Ectodermal cell (in vitro differentiated cells): ENCODE measurements at regions not wholly inside any gene's neighbourhood (a gene's known extent, or its start where the extent isn't known, plus 50 kb on each side); places are given as distances from the start of the nearest gene placed in this dataset.
"Not testable (repeated sequence)": the region's sequence is repeated elsewhere in the genome, so short reads cannot be mapped to it uniquely, and the experiment has no call there.

Experiments used
- H3K27ac ChIP-seq: 2 replicates; pipeline ENCODE4 v1.7.0; 2013; ENCODE audit warnings: mild to moderate bottlenecking, low read depth, low read length; ENCODE audit not compliant: insufficient read depth, poor library complexity, severe bottlenecking
- H3K27me3 ChIP-seq: 2 replicates; pipeline ENCODE4 v1.7.0; 2013; ENCODE audit warnings: mild to moderate bottlenecking, low read length; ENCODE audit not compliant: insufficient read depth, control insufficient read depth, poor library complexity, severe bottlenecking
- H3K36me3 ChIP-seq: one replicate; pipeline ENCODE4 v1.7.0; 2013; ENCODE audit warnings: low read length; ENCODE audit not compliant: control insufficient read depth, insufficient read depth
- H3K4me1 ChIP-seq: one replicate; pipeline ENCODE4 v1.7.0; 2013; ENCODE audit warnings: low read length; ENCODE audit not compliant: control insufficient read depth, insufficient read depth
- H3K4me3 ChIP-seq: 2 replicates; pipeline ENCODE4 v1.7.0; 2013; ENCODE audit warnings: low read depth, low read length, control low read depth; ENCODE audit not compliant: insufficient read depth
- H3K9me3 ChIP-seq: 2 replicates; pipeline ENCODE4 v1.7.0; 2013; ENCODE audit warnings: mild to moderate bottlenecking, low read length, moderate library complexity; ENCODE audit not compliant: control insufficient read depth
- whole genome bisulfite sequencing, 2 experiments: methylation state at CpG; one replicate each; pipeline ENCODE4 v1.1.7; 2013; ENCODE audit warnings: missing lambda C conversion rate in 2 of 2; 5-methylcytosine and 5-hydroxymethylcytosine counted together

DNA sequence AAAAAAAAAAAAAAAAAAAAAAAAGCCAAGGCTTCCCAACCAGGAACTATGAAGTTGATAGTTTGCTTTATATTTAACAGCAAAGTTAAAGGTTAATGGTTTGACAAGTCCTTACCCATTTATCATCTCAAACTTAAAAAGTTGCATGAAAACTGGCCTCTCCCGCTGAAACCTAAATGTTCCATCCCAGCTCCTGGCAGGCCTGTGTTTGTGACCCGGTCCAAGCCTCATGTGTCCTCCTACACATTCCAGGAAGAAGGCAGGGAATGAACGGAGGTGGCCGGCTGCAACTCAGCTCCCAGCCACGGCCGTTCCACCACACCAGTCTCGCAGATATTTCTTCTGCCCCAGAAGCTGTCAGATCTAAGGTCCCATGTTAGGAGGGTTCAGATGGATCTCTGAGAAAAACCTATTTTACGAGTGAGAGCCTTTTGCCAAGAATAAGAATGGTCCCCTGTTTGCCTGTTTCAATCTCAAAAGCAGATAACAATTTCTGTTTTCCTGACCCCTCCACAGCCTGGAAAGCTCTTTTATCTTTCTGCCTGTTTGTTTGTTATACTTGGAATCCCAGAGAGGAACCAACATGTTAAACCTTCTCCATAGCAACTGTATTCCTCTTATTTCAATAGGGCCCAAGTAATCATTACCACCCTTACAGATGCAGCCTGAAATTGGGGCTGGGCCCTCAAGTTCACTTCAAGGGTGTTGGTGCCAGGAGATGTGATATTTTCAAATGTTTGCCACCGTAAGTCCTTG lies 56.5 kb downstream of the KCTD12 start:
- no peaks in the 10 kb centered on the region for H3K9me3 ChIP-seq
- WGBS, 2 experiments = 86 to 95% methylated on average over 9 of the region's 9 CpGs
- no peaks in the 10 kb centered on the region for H3K36me3 ChIP-seq
- H3K4me3 ChIP-seq = no peak overlapping the region
- no peak overlapping the region for H3K27ac ChIP-seq
- H3K27me3 ChIP-seq = no peaks in the 10 kb centered on the region
- H3K4me1 ChIP-seq = no peaks in the 10 kb centered on the region

DNA sequence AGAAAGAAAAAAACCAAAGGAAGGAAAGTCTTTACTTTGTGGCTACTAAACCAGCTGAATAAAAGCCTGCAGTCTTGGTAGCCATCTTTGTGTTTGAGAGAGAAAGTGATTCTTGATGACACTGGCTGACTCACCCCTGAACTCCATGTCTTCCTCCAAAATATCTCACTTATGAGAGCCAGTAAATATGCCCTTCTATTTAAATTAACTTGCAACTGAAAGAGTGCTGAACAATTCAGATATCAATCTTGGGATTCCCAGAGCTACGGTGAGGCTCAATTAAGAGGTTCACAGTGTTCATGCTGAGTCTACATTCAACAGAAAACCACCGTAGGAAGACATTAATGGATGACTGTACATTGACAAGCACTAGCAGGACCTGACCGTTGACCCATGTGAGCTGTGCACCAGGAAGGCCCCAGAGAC lies 57.9 kb downstream of the KCTD12 start:
- 79% methylated on average over 3 of the region's 3 CpGs for WGBS, 2 experiments
- Histone ChIP-seq H3K27me3 (no peaks in the 10 kb centered on the region), H3K4me1 (no peaks in the 10 kb centered on the region), H3K4me3 (no peak overlapping the region), H3K36me3 (no peaks in the 10 kb centered on the region), H3K9me3 (no peaks in the 10 kb centered on the region), H3K27ac (no peak overlapping the region)

DNA sequence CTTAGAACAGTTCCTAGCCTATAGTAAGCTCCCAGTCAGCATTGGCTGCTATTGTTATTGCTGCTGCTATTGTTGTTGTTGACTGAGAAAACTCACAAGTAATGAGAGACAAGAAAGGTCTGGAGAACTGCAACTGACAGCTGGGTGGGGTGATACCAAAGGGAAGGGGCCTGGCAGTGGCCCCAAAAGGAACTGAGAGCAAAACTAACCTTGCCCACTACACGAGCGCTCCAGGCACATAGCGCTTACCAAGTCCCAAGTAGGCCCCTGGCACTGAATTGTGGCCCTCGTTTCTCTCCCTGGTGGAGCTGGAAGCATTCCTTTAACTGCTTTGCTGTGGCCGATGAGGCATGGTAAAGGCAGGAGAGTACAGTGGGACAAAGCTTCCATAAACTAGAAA lies 59.7 kb downstream of the KCTD12 start:
- Histone ChIP-seq H3K27ac (no peak overlapping the region), H3K4me1 (no peaks in the 10 kb centered on the region), H3K9me3 (no peaks in the 10 kb centered on the region), H3K27me3 (no peaks in the 10 kb centered on the region), H3K4me3 (no peak overlapping the region), H3K36me3 (no peaks in the 10 kb centered on the region)
- 93 to 94% methylated on average over 5 of the region's 5 CpGs for WGBS, 2 experiments

DNA sequence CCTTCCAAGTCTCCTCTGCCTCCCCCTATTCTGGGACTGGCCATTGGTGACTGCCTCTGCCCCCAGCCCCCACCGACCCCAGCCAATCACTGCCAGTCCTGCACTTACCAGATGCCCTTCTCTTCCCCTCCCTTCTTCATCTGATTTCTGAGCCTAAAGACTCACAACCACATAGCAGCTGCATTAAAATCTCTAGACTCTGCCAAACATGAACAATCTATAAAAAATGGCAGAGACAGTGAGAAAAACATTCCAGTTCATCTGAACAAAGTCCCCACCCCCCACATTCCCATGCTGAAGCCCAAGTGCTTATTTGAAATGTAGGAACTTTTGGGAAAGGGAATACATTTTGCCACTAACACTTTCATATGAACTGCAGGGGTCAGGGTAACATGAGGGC lies 60.8 kb downstream of the KCTD12 start:
- Histone ChIP-seq H3K9me3 (no peaks in the 10 kb centered on the region), H3K4me3 (no peak overlapping the region), H3K27me3 (no peaks in the 10 kb centered on the region), H3K36me3 (no peaks in the 10 kb centered on the region), H3K4me1 (no peaks in the 10 kb centered on the region), H3K27ac (no peak overlapping the region)
- 61 to 67% methylated on average over 1 of the region's 1 CpG for WGBS, 2 experiments

DNA sequence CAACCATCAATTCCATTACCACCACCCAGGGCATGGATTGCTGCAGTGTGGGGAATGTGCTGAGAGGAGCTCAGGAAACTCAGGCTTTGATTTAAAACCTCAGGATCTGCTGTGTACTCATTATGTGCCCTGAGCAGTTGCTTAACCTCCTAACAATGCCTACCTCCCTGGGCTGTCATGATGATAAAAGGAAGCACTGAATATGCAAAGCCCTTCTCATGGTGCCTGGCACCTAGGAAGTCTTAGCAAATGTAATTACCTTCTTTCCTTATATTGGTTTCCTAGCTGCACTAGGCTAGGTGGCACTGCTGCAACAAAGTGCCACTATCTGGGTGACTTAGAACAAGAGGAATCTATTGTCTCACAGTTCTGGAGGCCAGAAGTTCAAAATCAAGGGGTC lies 62.2 kb downstream of the KCTD12 start:
- Histone ChIP-seq H3K27me3 (no peaks in the 10 kb centered on the region), H3K4me1 (no peaks in the 10 kb centered on the region), H3K4me3 (no peak overlapping the region), H3K36me3 (no peaks in the 10 kb centered on the region), H3K9me3 (no peaks in the 10 kb centered on the region), H3K27ac (no peak overlapping the region)

DNA sequence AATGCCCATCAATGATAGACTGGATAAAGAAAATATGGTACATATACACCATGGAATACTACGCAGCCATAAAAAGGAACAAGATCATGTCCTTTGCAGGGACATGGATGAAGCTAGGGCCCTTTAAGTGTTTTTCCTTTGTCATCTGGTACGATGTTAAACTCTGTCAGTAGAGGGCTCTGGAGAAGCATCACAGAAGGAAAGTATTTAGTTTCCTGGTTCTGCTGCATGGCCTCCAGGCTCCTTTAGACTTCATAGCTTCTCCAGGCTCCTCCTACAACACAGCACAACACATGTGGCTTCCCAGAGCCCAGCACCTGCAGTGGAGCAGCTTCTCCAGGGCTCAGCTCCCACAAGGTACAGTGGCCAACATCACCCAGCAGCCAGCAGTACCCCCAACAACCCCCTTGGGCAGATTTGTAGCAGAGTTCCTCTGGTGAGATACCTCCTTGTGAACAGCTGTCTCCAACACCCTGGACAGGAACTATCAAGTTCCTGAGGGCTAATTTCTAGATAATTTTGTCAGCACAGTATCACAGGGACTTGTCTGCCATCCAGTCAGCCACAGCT lies 63.4 kb downstream of the KCTD12 start:
- 79 to 89% methylated on average over 2 of the region's 2 CpGs for WGBS, 2 experiments
- H3K4me3 ChIP-seq = no peak overlapping the region
- H3K27ac ChIP-seq = no peak overlapping the region
- H3K4me1 ChIP-seq = no peaks in the 10 kb centered on the region
- no peaks in the 10 kb centered on the region for H3K36me3 ChIP-seq
- H3K9me3 ChIP-seq = no peaks in the 10 kb centered on the region
- H3K27me3 ChIP-seq = no peaks in the 10 kb centered on the region

DNA sequence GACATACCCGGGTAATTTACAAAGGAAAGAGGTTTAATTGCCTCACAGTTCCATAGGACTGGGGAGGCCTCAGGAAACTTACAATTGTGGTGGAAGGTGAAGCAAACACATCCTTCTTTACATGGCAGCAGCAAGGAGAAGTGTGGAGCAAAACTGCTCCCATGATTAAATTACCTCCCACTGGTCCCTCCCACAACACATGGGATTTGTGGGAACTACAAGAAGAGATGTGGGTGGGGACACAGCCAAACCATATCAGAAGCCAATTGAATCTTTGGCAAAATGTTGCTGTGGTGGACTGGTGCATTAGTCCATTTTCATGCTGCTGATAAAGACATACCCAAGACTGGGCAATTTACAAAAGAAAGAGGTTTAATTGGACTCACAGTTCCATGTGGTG lies 65.0 kb downstream of the KCTD12 start:
- 94 to 100% methylated on average over 1 of the region's 1 CpG for WGBS, 2 experiments
- H3K27me3 ChIP-seq, H3K4me3 ChIP-seq, H3K9me3 ChIP-seq, H3K4me1 ChIP-seq, H3K27ac ChIP-seq, H3K36me3 ChIP-seq: not testable (repeated sequence)

DNA sequence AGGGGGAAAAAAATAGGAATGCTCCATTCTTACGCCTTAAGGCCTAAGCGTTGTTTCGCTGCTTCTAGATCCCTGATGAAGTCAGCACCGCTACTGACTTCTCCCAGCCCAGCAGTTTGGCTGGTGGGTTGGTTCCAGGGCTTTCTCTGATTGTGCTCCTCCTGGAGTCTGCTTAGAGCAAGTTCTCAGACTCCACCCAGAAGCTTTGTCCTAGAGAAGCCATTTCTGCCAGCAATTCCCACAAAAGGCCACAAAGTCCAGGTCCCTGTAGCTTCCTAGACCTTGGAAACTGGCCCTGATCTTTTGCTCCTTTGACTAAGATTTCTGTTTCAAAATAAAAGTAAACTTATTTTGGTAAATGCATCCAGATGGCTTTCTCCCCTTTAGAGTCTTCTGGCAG lies 65.4 kb downstream of the KCTD12 start:
- no peak overlapping the region for H3K4me3 ChIP-seq

DNA sequence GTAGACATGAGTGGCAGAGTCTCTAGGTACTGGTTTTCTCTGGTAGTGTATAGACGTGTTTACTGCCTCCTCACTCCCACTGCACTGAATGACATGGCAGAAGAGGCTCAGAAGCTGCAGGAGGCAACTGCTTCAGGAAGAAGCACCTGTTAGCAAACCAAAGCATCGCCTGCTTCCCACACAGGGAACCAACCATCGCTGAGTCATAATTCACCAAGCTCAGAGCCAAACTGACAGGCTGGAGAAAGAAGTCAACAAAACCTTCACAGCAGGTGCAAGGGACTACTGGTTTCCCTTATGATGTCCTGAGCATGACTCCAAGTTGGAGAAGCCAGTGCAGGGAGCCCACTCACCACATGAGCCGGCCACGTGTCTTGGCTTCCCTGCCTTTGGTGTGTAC lies 69.8 kb downstream of the KCTD12 start:
- Histone ChIP-seq H3K27me3 (no peaks in the 10 kb centered on the region), H3K4me1 (no peaks in the 10 kb centered on the region), H3K36me3 (no peaks in the 10 kb centered on the region), H3K27ac (no peak overlapping the region), H3K9me3 (no peaks in the 10 kb centered on the region), H3K4me3 (no peak overlapping the region)
- 87 to 88% methylated on average over 5 of the region's 5 CpGs for WGBS, 2 experiments

More for the DNA sequence above, 65.4 kb downstream of the KCTD12 start:
- H3K27ac ChIP-seq = no peak overlapping the region
- H3K9me3 ChIP-seq = no peaks in the 10 kb centered on the region
- 95 to 96% methylated on average over 4 of the region's 4 CpGs for WGBS, 2 experiments
- H3K4me1 ChIP-seq = no peaks in the 10 kb centered on the region
- no peaks in the 10 kb centered on the region for H3K36me3 ChIP-seq
- no peaks in the 10 kb centered on the region for H3K27me3 ChIP-seq

DNA sequence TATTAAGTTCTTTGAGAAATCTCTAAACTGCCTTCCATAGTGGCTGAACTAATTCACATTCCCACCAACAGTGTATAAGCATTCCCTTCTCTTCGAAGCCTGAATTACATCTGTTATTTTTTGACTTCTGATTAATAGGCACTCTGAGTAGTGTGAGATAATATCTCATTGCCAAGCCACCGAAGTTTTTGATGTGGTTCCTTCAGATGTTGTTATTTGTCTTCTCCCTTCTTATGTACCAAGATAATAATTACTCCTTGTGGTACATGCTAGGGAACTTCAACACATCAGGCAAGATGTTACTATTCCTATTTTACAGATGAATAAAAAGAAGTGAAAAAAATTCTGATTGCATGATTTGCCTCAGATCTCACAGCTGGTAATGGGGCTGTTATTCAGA lies 70.9 kb downstream of the KCTD12 start:
- H3K27me3 ChIP-seq = no peaks in the 10 kb centered on the region
- H3K4me3 ChIP-seq = no peak overlapping the region
- 86% methylated on average over 2 of the region's 2 CpGs; no CpG with 5 or more reads in 1 of the 2 experiments for WGBS, 2 experiments
- no peaks in the 10 kb centered on the region for H3K4me1 ChIP-seq
- H3K9me3 ChIP-seq = no peaks in the 10 kb centered on the region
- H3K27ac ChIP-seq = no peak overlapping the region
- no peaks in the 10 kb centered on the region for H3K36me3 ChIP-seq
